GM12878 (cell line): ENCODE measurements at regions not wholly inside any gene's neighbourhood (a gene's known extent, or its start where the extent isn't known, plus 50 kb on each side); places are given as distances from the start of the nearest gene placed in this dataset.

ENCODE experiments used
- CBX5 ChIP-seq: sonication (generic); IDR thresholded peaks from 2 replicates; pipeline ENCODE4 v1.6.1; 2016; ENCODE audit warnings: low read depth, moderate library complexity, mild to moderate bottlenecking, inconsistent platforms
- EZH2 ChIP-seq: IDR thresholded peaks from 2 replicates; pipeline ENCODE4 v1.6.1; 2012; ENCODE audit warnings: low read depth, mild to moderate bottlenecking, control low read depth, inconsistent platforms, low read length, borderline replicate concordance; ENCODE audit not compliant: control insufficient read depth
- TARDBP ChIP-seq: IDR thresholded peaks from 2 replicates; pipeline ENCODE4 v1.6.1; 2016; ENCODE audit warnings: borderline replicate concordance
- USF1 ChIP-seq: IDR thresholded peaks from 2 replicates; pipeline ENCODE4 v1.6.1; 2011; ENCODE audit warnings: borderline replicate concordance, low read depth, mild to moderate bottlenecking, moderate library complexity, mixed read lengths, low read length; ENCODE audit not compliant: insufficient read depth; ENCODE audit errors: extremely low read length
- ZSCAN29 ChIP-seq: fragments of 450-650 bp; IDR thresholded peaks from 2 replicates; pipeline ENCODE4 v1.6.1; 2017; ENCODE audit warnings: mild to moderate bottlenecking, moderate library complexity
- TF ChIP-seq, protein P1 (sequence below), 3 experiments: IDR thresholded peaks in 2 of 3; conservative IDR thresholded peaks in 1 of 3; 2 replicates each; pipeline ENCODE4 v1.5.1; 2011; ENCODE audit warnings: low read depth in 3 of 3, low read length in 3 of 3, mild to moderate bottlenecking in 3 of 3, control low read depth in 2 of 3, moderate library complexity in 2 of 3, inconsistent platforms in 1 of 3, mixed read lengths in 1 of 3; ENCODE audit not compliant: control insufficient read depth in 2 of 3, insufficient read depth in 1 of 3; ENCODE audit errors: extremely low read depth in 1 of 3

GRCh38 chr11:92050305-92050704 is 174.3 kb upstream of the FAT3 start:
- TF ChIP-seq CBX5 = no peak
- no peak for TF ChIP-seq USF1
- TF ChIP-seq EZH2 = no peak
- TF ChIP-seq, protein P1, sequence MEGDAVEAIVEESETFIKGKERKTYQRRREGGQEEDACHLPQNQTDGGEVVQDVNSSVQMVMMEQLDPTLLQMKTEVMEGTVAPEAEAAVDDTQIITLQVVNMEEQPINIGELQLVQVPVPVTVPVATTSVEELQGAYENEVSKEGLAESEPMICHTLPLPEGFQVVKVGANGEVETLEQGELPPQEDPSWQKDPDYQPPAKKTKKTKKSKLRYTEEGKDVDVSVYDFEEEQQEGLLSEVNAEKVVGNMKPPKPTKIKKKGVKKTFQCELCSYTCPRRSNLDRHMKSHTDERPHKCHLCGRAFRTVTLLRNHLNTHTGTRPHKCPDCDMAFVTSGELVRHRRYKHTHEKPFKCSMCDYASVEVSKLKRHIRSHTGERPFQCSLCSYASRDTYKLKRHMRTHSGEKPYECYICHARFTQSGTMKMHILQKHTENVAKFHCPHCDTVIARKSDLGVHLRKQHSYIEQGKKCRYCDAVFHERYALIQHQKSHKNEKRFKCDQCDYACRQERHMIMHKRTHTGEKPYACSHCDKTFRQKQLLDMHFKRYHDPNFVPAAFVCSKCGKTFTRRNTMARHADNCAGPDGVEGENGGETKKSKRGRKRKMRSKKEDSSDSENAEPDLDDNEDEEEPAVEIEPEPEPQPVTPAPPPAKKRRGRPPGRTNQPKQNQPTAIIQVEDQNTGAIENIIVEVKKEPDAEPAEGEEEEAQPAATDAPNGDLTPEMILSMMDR (IDR thresholded peaks at IDR 0.05 in 2 of 3, conservative IDR thresholded peaks at IDR 0.05 in 1 of 3; ENCODE audit: control insufficient read depth in 2 of 3, extremely low read depth in 1 of 3, insufficient read depth in 1 of 3, low read depth in 3 of 3, low read length in 3 of 3) = no peak
- no peak for TF ChIP-seq TARDBP
- no peak for TF ChIP-seq ZSCAN29
